HG03064 (cell line): ENCODE measurements at regions not wholly inside any gene's neighbourhood (a gene's known extent, or its start where the extent isn't known, plus 50 kb on each side); places are given as distances from the start of the nearest gene placed in this dataset.

Experiments used
- ATAC-seq: cut with Tn5 transposase; IDR thresholded peaks from one replicate; pipeline ENCODE4 v1.9.1; 2021; ENCODE audit warnings: low read depth; ENCODE audit not compliant: unreplicated experiment

GRCh38 chr4:111879539-111879938 is 265.7 kb upstream of the FAM241A start:
- ATAC-seq, result no peak

DNA sequence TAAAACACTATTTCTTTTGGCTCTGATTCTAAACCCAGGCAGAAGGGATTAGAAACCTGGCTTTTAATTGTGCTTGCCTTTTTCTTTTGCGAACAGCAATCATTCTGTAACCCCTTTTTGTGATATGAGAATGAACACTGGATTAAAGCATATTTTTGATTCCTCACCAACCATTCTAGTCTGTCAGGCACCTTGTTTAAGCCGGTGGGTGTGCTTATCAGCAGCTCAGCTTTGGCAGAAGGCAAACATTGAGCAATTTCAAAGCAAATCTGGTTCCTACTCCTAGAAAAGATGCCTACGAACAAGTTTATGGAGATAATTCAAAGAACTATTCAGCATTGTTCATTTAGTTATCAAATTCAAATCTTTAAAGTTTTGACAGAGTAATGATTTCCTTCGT is 265.1 kb upstream of the FAM241A start:
- no peak for ATAC-seq

DNA sequence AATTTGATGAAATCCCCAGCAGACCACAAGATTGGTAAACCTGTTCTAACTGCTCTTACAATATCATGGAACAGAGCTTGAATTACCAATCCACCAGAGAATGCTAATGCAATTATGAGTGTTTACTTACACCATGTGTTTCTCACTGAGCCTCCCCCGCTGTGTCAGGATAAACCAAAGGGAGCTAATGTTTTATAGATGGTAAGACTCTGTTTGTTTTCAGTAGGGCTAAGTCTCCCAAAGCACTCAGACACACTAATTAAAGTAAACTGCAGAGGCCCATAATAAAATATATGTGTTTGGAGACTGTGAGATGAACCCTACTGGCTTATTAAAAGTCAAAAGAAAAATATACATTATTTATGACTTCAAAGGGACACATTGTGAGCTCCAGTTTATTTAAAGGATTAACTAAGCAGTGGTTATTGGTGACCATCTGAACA is 261.7 kb upstream of the FAM241A start:
- ATAC-seq, result no peak

DNA sequence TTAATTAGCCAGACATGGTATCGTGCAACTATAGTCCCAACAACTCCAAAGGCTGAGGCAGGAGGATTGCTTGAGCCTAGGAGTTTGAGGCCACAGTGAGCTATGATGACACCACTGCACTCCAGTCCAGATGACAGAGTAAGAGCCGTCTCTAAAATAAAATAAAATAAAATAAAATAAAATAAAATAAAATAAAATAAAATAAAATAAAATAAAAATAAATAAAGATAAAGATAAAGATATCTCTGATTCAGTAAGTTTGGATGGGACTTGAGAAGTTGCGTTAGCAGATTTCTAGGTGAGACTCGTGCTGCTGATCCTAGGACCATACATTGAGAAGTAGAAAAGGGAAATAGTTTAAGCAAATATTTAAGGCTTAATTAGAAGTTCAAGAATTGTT is 254.8 kb upstream of the FAM241A start:
- no peak for ATAC-seq

DNA sequence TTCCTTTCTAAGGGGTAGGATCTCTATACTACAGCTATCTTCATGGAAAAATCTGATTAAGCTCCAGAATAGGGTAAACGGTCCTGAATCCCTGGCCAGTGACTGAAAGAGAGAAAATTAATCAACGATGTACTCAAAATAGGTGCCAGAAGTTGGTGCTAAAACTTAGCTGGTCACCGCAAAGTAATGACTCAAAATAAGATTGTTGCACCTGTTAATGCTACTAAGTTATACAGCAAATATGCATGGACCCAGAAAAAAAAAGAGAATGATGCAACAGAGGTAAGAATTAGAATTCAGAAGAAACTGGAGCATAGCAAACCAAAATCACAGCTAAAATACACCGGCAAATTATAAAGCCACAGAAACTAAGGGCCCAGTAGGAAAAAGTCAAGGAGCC is 239.7 kb upstream of the FAM241A start:
- ATAC-seq, result no peak

- no peak for ATAC-seq
Measured at GRCh38 chr4:111919639-111920038, 225.6 kb upstream of the FAM241A start.

GRCh38 chr4:111921714-111922113 is 223.5 kb upstream of the FAM241A start:
- ATAC-seq, result no peak

DNA sequence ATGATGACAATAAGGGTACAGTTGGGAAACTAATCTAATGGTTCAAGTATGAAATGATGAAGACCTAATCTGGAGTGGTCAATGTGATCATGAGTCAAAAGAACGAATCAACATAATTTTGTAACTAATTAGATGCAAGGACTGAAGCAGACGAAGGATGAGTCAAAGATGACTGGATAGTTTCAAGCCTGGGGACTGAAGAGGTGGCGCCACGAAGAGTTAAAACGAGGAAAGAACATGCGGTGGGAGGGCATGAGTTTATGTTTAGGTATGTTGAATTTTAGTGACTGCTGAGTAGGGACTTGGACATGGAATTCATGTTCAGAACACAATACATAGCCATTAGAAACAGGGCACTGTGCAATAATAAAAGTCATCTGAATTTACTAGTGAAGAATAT is 221.5 kb upstream of the FAM241A start:
- ATAC-seq, result no peak

- no peak for ATAC-seq
Measured at GRCh38 chr4:111924696-111925095, 220.6 kb upstream of the FAM241A start.

DNA sequence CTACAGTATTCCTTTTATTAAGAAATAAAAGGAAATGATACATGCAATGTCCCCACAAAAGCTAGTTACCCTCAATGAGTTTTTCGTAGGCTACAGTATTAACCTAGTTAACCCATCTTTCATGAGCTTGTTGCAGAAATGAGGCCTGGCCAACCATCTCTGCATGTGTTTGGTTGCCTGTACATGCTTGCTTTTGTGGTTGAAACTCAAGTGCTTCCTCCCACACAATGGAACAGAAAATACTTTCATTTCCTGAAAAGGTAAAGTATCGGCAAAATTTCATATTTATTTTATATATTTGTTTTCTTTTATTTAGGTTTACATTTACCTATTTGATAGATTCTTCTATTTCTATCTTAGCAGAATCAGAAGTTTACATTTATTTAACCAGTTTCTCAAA is 214.6 kb upstream of the FAM241A start:
- peak; percentile 98 for ATAC-seq

DNA sequence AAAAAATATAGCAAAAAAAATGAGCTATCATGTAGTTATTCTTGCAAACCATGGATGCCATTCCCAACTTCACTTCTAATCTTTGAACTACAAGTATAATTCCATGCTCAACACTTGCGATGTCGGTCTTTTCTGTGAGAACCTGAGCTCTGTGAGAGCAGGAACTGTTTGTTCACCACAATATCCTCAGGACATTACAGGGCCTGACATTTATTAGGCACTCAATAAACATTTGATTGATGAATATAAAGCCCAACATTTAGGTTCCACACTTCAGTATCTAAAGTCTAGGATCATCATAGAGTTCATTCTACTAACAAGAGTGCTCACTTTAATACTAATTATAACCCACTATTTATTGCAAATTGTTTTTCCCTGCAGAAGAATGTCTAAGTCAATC is 211.6 kb upstream of the FAM241A start:
- no peak for ATAC-seq

DNA sequence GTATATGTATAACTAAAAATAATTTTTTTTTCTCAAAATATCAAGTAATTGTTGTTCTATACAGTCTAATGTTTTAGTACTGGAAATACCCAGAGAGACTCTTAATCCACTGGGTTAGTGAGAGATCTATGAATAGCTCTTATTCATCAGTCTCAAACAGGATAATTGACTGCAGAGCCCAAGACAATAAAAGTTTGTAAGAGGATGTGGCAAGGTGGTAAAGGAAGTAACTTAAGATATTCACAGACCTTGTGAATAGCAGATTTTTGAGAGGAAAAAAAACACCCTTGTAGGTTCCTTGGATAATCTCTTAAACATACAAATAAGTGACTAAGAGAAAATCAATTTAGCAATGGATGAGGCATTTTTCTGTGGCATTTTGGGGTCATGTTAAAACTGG is 210.9 kb upstream of the FAM241A start:
- ATAC-seq, result no peak

GRCh38 chr4:111937368-111937767 is 207.9 kb upstream of the FAM241A start:
- ATAC-seq, result no peak

- no peak for ATAC-seq
Measured at GRCh38 chr4:111941957-111942356, 203.3 kb upstream of the FAM241A start.

GRCh38 chr4:111943796-111944203 is 201.5 kb upstream of the FAM241A start:
- ATAC-seq, result peak; percentile 91

- ATAC-seq, result no peak
Measured at GRCh38 chr4:111945014-111945413, 200.2 kb upstream of the FAM241A start.

GRCh38 chr4:111946800-111947199 is 198.5 kb upstream of the FAM241A start:
- no peak for ATAC-seq

- no peak for ATAC-seq
Measured at GRCh38 chr4:111952688-111953087, 192.6 kb upstream of the FAM241A start.

GRCh38 chr4:111954550-111954949 is 190.7 kb upstream of the FAM241A start:
- ATAC-seq, result no peak

GRCh38 chr4:111955001-111955400 is 190.3 kb upstream of the FAM241A start:
- no peak for ATAC-seq

GRCh38 chr4:111957116-111957515 is 188.1 kb upstream of the FAM241A start:
- no peak for ATAC-seq

DNA sequence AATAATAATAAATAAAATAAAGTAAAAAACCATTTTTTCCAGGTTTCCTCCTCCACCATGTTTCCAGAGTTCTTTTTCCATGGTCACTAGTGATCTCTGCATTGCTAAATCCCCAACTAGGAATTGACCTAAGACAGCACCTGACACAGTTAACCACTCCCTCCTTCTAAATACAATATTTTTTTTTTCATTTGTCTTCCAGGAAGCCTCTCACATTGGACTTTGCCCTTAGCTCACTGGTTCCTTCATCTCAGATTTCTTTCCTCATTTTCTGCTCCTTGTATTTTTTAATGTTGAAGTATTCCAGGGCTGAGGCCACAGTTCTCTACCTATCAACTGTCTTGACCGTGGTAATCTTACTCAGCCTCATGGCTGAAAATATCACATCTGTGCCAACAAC is 187.3 kb upstream of the FAM241A start:
- ATAC-seq, result no peak

- ATAC-seq, result no peak
Measured at GRCh38 chr4:111959222-111959621, 186.0 kb upstream of the FAM241A start.
